SK-N-SH (cell line): ENCODE measurements at regions not wholly inside any gene's neighbourhood (a gene's known extent, or its start where the extent isn't known, plus 50 kb on each side); places are given as distances from the start of the nearest gene placed in this dataset.

Experiments used
- CTCF ChIA-PET: fragments of 300-600, 350-600 bp; formaldehyde crosslinking; extraction: SDS; loops from one replicate; lab custom pipeline; 2021; lab: Yijun Ruan, JAX
- POLR2A ChIA-PET: fragments of 350-600 bp; sonication (Branson Sonifier 250); formaldehyde crosslinking; extraction: SDS; loops from one replicate; lab custom pipeline; 2020; ENCODE audit warnings: antibody characterized with exemption, inconsistent platforms; lab: Yijun Ruan, JAX
- DNase-seq: peaks from one replicate; pipeline ENCODE4 v3.0.0; 2012
- H2AFZ ChIP-seq: fragments of 200-600 bp; sonication (generic); 2 replicates; pipeline ENCODE4 v1.8.1; 2016; ENCODE audit warnings: antibody characterized with exemption, mild to moderate bottlenecking, low read depth
- H3F3A ChIP-seq: fragments of 200-600 bp; sonication (generic); replicated peaks from 2 replicates; pipeline ENCODE3; 2016; ENCODE audit warnings: antibody characterized with exemption, mild to moderate bottlenecking; ENCODE audit not compliant: insufficient read depth
- H3K27ac ChIP-seq, 2 experiments: fragments of 200-500 bp in 1 of 2; fragments of 200-600 bp in 1 of 2; sonication (Bioruptor generic) in 1 of 2; sonication (generic), shearing (Covaris generic) in 1 of 2; 2 replicates each; pipeline versions ENCODE4 v1.5.1 to v1.6.1; 2014 to 2016; ENCODE audit warnings: low read depth in 2 of 2, inconsistent platforms in 1 of 2, low read length in 1 of 2, mild to moderate bottlenecking in 1 of 2, mixed read lengths in 1 of 2
- H3K27me3 ChIP-seq: fragments of 200-600 bp; sonication (generic), shearing (Covaris generic); 2 replicates; pipeline ENCODE4 v1.6.1; 2016; ENCODE audit warnings: mixed run types; ENCODE audit not compliant: insufficient read depth
- H3K36me3 ChIP-seq, 2 experiments: fragments of 200-500 bp in 1 of 2; fragments of 200-600 bp in 1 of 2; sonication (Bioruptor generic) in 1 of 2; sonication (generic) in 1 of 2; replicated peaks in 1 of 2; 2 replicates each; pipeline versions ENCODE3 to v1.5.1; 2014 to 2016; ENCODE audit warnings: low read length in 1 of 2, mild to moderate bottlenecking in 1 of 2; ENCODE audit not compliant: insufficient read depth in 2 of 2, control insufficient read depth in 1 of 2
- H3K4me1 ChIP-seq, 2 experiments: fragments of 200-500 bp in 1 of 2; fragments of 200-600 bp in 1 of 2; sonication (Bioruptor generic) in 1 of 2; sonication (generic), shearing (Covaris generic) in 1 of 2; 2 replicates each; pipeline versions ENCODE4 v1.5.1 to v1.6.1; 2014 to 2016; ENCODE audit warnings: low read depth in 1 of 2, low read length in 1 of 2, mixed run types in 1 of 2; ENCODE audit not compliant: insufficient read depth in 2 of 2, control insufficient read depth in 1 of 2
- H3K4me2 ChIP-seq: fragments of 200-600 bp; sonication (generic), shearing (Covaris generic); 2 replicates; pipeline ENCODE4 v1.6.1; 2017; ENCODE audit warnings: mixed run types
- H3K4me3 ChIP-seq, 2 experiments: fragments of 200-500 bp in 1 of 2; fragments of 200-600 bp in 1 of 2; sonication (Bioruptor generic) in 1 of 2; sonication (generic), shearing (Covaris generic) in 1 of 2; 2 replicates each; pipeline versions ENCODE4 v1.5.1 to v1.8.1; 2014 to 2016; ENCODE audit warnings: low read depth in 2 of 2, inconsistent platforms in 1 of 2, low read length in 1 of 2, mild to moderate bottlenecking in 1 of 2, mixed read lengths in 1 of 2, moderate library complexity in 1 of 2
- H3K79me2 ChIP-seq: fragments of 200-600 bp; sonication (generic); 2 replicates; pipeline ENCODE4 v1.8.1; 2017; ENCODE audit warnings: mild to moderate bottlenecking; ENCODE audit not compliant: insufficient read depth
- H3K9ac ChIP-seq: fragments of 200-600 bp; sonication (generic); 2 replicates; pipeline ENCODE4 v1.6.1; 2017; ENCODE audit warnings: mixed run types
- H3K9me2 ChIP-seq: fragments of 200-600 bp; sonication (generic); 2 replicates; pipeline ENCODE4 v1.6.1; 2017; ENCODE audit warnings: mixed run types
- H3K9me3 ChIP-seq: fragments of 200-600 bp; sonication (generic); 2 replicates; pipeline ENCODE4 v1.6.1; 2017; ENCODE audit warnings: mixed run types, mild to moderate bottlenecking, moderate library complexity
- H4K20me1 ChIP-seq: fragments of 200-600 bp; sonication (generic); 2 replicates; pipeline ENCODE4 v1.6.1; 2017; ENCODE audit warnings: mild to moderate bottlenecking, mixed run types; ENCODE audit not compliant: insufficient read depth
- CHD2 ChIP-seq: fragments of 150-350 bp; IDR thresholded peaks from 2 replicates; pipeline ENCODE4 v1.6.1; 2018; ENCODE audit warnings: low read length; ENCODE audit not compliant: partially characterized antibody
- EZH2phosphoT487 ChIP-seq: fragments of 200-600 bp; sonication (generic); IDR thresholded peaks from 2 replicates; pipeline ENCODE4 v1.6.1; 2017; ENCODE audit warnings: low read depth, mixed run types, mild to moderate bottlenecking, antibody characterized with exemption, moderate library complexity, borderline replicate concordance
- FOSL2 ChIP-seq: IDR thresholded peaks from 2 replicates; pipeline ENCODE4 v1.4.0; 2012; ENCODE audit warnings: low read depth, mild to moderate bottlenecking, moderate library complexity, borderline replicate concordance
- FOXM1 ChIP-seq: IDR thresholded peaks from 2 replicates; pipeline ENCODE4 v1.4.0; 2012; ENCODE audit warnings: low read depth, mild to moderate bottlenecking
- GATA2 ChIP-seq: sonication (generic); formaldehyde crosslinking; IDR thresholded peaks from 2 replicates; pipeline ENCODE4 v1.5.0; 2020; ENCODE audit warnings: mild to moderate bottlenecking, missing genetic modification reagents
- NRF1 ChIP-seq: IDR thresholded peaks from 2 replicates; pipeline ENCODE4 v1.6.1; 2012; ENCODE audit warnings: low read depth, mild to moderate bottlenecking, low read length
- RCOR1 ChIP-seq: fragments of 150-350 bp; IDR thresholded peaks from 2 replicates; pipeline ENCODE4 v1.6.1; 2017; ENCODE audit warnings: antibody characterized with exemption, low read length
- SMC3 ChIP-seq: IDR thresholded peaks from 2 replicates; pipeline ENCODE4 v1.6.1; 2012; ENCODE audit warnings: low read depth, low read length, improper control_type of control experiment
- TCF12 ChIP-seq: IDR thresholded peaks from 2 replicates; pipeline ENCODE4 v1.4.0; 2012
- WGBS: methylation state at CpG from one replicate; pipeline ENCODE4 v1.1.6; 2017; ENCODE audit warnings: low lambda C conversion rate; 5-methylcytosine and 5-hydroxymethylcytosine counted together
- TF ChIP-seq, protein P1 (sequence below): fragments of 200-600 bp; sonication (generic); IDR thresholded peaks from 2 replicates; pipeline ENCODE4 v1.6.1; 2017; ENCODE audit warnings: antibody characterized with exemption, mild to moderate bottlenecking, moderate library complexity
- TF ChIP-seq, protein P2 (sequence below): IDR thresholded peaks from 2 replicates; pipeline ENCODE4 v1.6.1; 2012; ENCODE audit warnings: mild to moderate bottlenecking, low read depth, low read length, moderate library complexity

DNA sequence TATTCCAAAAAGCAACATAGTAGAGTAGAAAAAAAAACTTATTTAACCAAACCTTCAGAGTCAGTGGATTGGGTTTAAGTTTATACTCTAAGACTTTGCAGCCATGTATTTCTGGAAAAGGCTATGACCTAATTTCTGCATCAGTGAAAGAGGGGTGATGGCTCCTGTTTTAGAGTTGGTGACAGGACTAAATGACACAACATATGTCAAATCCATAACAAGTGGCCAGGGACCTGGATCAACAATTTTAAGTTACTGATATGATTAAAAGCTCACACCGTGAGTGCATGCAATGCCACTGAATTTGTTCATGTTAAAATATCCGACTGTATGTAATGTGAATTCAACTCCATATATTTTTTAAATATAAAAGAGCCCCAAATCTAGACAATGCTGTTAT lies 390.6 kb downstream of the TNS3 start:
- Histone ChIP-seq H4K20me1 (no peaks in the 10 kb centered on the region), H3K9me2 (no peaks in the 10 kb centered on the region), H3F3A (no peaks in the 10 kb centered on the region), H3K4me1 (peaks cover 0 to 9% of the 10 kb centered on the region in 2 experiments; a peak in 1 of 4 replicates), H3K9ac (no peak overlapping the region), H3K27ac (no peak overlapping the region), H3K79me2 (no peaks in the 10 kb centered on the region), H3K36me3 (no peaks in the 10 kb centered on the region), H2AFZ (no peak overlapping the region), H3K27me3 (peaks cover 27% of the 10 kb centered on the region; the same call in 1 of the 2 replicates), H3K9me3 (no peaks in the 10 kb centered on the region), H3K4me3 (no peak overlapping the region), H3K4me2 (no peak overlapping the region)
- DNase-seq: no peak
- POLR2A ChIA-PET: no interaction called here
- CTCF ChIA-PET: interaction anchor here (3.6 kb wide), 1 partner anchor 11 kb away, joined by 25 read pairs; no protein-coding TSS in a partner anchor
- WGBS: 47% methylated on average over 2 of the region's 2 CpGs
- TF ChIP-seq SMC3: no peak
- TF ChIP-seq NRF1: no peak
- TF ChIP-seq TCF12: no peak
- no peak for TF ChIP-seq EZH2phosphoT487
- TF ChIP-seq, protein P1, sequence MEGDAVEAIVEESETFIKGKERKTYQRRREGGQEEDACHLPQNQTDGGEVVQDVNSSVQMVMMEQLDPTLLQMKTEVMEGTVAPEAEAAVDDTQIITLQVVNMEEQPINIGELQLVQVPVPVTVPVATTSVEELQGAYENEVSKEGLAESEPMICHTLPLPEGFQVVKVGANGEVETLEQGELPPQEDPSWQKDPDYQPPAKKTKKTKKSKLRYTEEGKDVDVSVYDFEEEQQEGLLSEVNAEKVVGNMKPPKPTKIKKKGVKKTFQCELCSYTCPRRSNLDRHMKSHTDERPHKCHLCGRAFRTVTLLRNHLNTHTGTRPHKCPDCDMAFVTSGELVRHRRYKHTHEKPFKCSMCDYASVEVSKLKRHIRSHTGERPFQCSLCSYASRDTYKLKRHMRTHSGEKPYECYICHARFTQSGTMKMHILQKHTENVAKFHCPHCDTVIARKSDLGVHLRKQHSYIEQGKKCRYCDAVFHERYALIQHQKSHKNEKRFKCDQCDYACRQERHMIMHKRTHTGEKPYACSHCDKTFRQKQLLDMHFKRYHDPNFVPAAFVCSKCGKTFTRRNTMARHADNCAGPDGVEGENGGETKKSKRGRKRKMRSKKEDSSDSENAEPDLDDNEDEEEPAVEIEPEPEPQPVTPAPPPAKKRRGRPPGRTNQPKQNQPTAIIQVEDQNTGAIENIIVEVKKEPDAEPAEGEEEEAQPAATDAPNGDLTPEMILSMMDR: no peak
- TF ChIP-seq CHD2: no peak
- TF ChIP-seq RCOR1: no peak
- no peak for TF ChIP-seq FOSL2
- TF ChIP-seq FOXM1: no peak

DNA sequence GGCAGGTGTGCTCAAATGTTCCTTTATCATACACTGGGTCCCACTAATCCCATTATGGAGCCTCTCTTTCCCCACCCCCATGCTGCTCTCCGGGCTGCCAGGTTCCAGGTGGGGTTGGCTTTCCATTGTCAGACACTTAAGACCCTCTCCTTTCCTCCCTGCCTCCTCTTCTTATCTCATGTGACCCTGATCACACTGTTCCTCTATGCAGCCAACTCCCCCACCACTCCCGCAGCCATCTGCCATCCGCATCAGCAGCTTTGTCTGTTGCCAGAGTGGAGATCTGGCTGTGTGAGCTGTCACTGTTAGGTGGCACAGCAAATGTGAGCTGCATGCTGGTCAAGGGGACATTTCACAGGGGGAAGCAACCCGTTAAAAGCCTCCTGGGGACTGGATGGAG lies 391.4 kb downstream of the TNS3 start:
- TF ChIP-seq, protein P2, sequence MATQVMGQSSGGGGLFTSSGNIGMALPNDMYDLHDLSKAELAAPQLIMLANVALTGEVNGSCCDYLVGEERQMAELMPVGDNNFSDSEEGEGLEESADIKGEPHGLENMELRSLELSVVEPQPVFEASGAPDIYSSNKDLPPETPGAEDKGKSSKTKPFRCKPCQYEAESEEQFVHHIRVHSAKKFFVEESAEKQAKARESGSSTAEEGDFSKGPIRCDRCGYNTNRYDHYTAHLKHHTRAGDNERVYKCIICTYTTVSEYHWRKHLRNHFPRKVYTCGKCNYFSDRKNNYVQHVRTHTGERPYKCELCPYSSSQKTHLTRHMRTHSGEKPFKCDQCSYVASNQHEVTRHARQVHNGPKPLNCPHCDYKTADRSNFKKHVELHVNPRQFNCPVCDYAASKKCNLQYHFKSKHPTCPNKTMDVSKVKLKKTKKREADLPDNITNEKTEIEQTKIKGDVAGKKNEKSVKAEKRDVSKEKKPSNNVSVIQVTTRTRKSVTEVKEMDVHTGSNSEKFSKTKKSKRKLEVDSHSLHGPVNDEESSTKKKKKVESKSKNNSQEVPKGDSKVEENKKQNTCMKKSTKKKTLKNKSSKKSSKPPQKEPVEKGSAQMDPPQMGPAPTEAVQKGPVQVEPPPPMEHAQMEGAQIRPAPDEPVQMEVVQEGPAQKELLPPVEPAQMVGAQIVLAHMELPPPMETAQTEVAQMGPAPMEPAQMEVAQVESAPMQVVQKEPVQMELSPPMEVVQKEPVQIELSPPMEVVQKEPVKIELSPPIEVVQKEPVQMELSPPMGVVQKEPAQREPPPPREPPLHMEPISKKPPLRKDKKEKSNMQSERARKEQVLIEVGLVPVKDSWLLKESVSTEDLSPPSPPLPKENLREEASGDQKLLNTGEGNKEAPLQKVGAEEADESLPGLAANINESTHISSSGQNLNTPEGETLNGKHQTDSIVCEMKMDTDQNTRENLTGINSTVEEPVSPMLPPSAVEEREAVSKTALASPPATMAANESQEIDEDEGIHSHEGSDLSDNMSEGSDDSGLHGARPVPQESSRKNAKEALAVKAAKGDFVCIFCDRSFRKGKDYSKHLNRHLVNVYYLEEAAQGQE: no peak
- peak; percentile 41; the same call in 1 of the 2 replicates for TF ChIP-seq GATA2 (CRISPR knock-in tag)
- Histone ChIP-seq H3K9me3 (no peaks in the 10 kb centered on the region), H3K9me2 (no peaks in the 10 kb centered on the region), H3K27me3 (peaks cover 27% of the 10 kb centered on the region; the same call in 1 of the 2 replicates), H3K4me2 (no peak overlapping the region), H3K9ac (no peak overlapping the region), H3K36me3 (no peaks in the 10 kb centered on the region), H3F3A (no peaks in the 10 kb centered on the region), H2AFZ (no peak overlapping the region), H3K27ac (no peak overlapping the region), H3K79me2 (no peaks in the 10 kb centered on the region), H4K20me1 (no peaks in the 10 kb centered on the region), H3K4me3 (no peak overlapping the region), H3K4me1 (peaks cover 0 to 9% of the 10 kb centered on the region in 2 experiments; a peak in 1 of 4 replicates)
- POLR2A ChIA-PET: no interaction called here
- peak; percentile 48 for DNase-seq
- CTCF ChIA-PET: interaction anchor here (1.0 to 3.6 kb wide), 4 partner anchors 10 to 1268 kb away, joined by 3 to 25 read pairs (median 8); no protein-coding TSS in a partner anchor
- 27% methylated on average over 4 of the region's 4 CpGs for WGBS
